Lung (tissue), 11 donors: ENCODE measurements at regions not wholly inside any gene's neighbourhood (a gene's known extent, or its start where the extent isn't known, plus 50 kb on each side); places are given as distances from the start of the nearest gene placed in this dataset.

Experiments
- ATAC-seq: fragments of 200-7000 bp; cut with Tn5 transposase; one replicate; pipeline ENCODE4 v1.9.1; 2020; ENCODE audit warnings: moderate number of reproducible peaks; ENCODE audit not compliant: insufficient read depth, low FRiP score
- DNase-seq, 3 donors: peaks; one replicate each; pipeline ENCODE4 v3.0.0-alpha.2; 2013 to 2017
- H3K27ac ChIP-seq, 2 donors: one replicate each; pipeline ENCODE4 v1.5.1; 2013; ENCODE audit warnings: mild to moderate bottlenecking in 2 of 2, moderate library complexity in 2 of 2, control low read depth in 1 of 2, inconsistent platforms in 1 of 2, low read depth in 1 of 2, low read length in 1 of 2
- H3K27me3 ChIP-seq, 3 donors: one replicate each; pipeline ENCODE4 v1.5.1; 2013; ENCODE audit warnings: low read length in 2 of 3; ENCODE audit not compliant: control insufficient read depth in 3 of 3, insufficient read depth in 3 of 3
- H3K36me3 ChIP-seq, 4 donors: one replicate each; pipeline ENCODE4 v1.5.1; 2013; ENCODE audit warnings: low read length in 4 of 4, mild to moderate bottlenecking in 1 of 4, moderate library complexity in 1 of 4; ENCODE audit not compliant: control insufficient read depth in 4 of 4, insufficient read depth in 4 of 4
- H3K4me1 ChIP-seq, 5 donors: one replicate each; pipeline ENCODE4 v1.5.1; 2013; ENCODE audit warnings: low read length in 5 of 5, mild to moderate bottlenecking in 2 of 5, moderate library complexity in 1 of 5; ENCODE audit not compliant: control insufficient read depth in 5 of 5, insufficient read depth in 5 of 5
- H3K4me3 ChIP-seq: one replicate; pipeline ENCODE4 v1.5.1; 2013; ENCODE audit warnings: mild to moderate bottlenecking, control low read depth, moderate library complexity
- H3K9ac ChIP-seq, 2 donors: one replicate each; pipeline ENCODE4 v1.5.1; 2013; ENCODE audit warnings: low read length in 2 of 2, control low read depth in 1 of 2; ENCODE audit not compliant: insufficient read depth in 1 of 2
- H3K9me3 ChIP-seq, 4 donors: one replicate each; pipeline ENCODE4 v1.5.1; 2013; ENCODE audit warnings: low read length in 3 of 4, mild to moderate bottlenecking in 1 of 4, moderate library complexity in 1 of 4; ENCODE audit not compliant: control insufficient read depth in 4 of 4, insufficient read depth in 3 of 4
- CTCF ChIP-seq: IDR thresholded peaks from 2 replicates; pipeline ENCODE4 v1.5.1; 2012; ENCODE audit warnings: mild to moderate bottlenecking; ENCODE audit errors: control extremely low read depth, extremely low read depth
- WGBS, 2 donors: extraction: QIAGEN DNeasy Blood & Tissue Kit; methylation state at CpG; one replicate each; pipeline ENCODE4 v1.1.7; 2013; 5-methylcytosine and 5-hydroxymethylcytosine counted together
- donor health status: control.
- donor health status: control.
- donor health status: Bipolar disorder and iron deficiency.
- donor health status: healthy.
- donor health status: DM: yes; HTN: yes; CAD: no.

- Histone ChIP-seq H3K4me3 (no peak overlapping the region), H3K27me3 (no peaks in the 10 kb centered on the region), H3K9ac (no peak overlapping the region), H3K4me1 (peaks cover 0 to 9% (median 3%) of the 10 kb centered on the region in 5 donors), H3K36me3 (no peaks in the 10 kb centered on the region), H3K27ac (no peak overlapping the region), H3K9me3 (no peaks in the 10 kb centered on the region)
- no peak for TF ChIP-seq CTCF
- ATAC-seq = no peak
- WGBS, 2 donors = 91 to 93% methylated on average over 2 of the region's 2 CpGs
- DNase-seq = no peak
These were observed 680.7 kb upstream of the ID4 start for GRCh38 chr6:19156443-19156842.

GRCh38 chr6:19157486-19157885 is 679.7 kb upstream of the ID4 start:
- peaks cover 0 to 9% (median 3%) of the 10 kb centered on the region in 5 donors for H3K4me1 ChIP-seq
- H3K36me3 ChIP-seq = no peaks in the 10 kb centered on the region
- no peak overlapping the region for H3K27ac ChIP-seq
- no peak overlapping the region for H3K4me3 ChIP-seq
- no peaks in the 10 kb centered on the region for H3K27me3 ChIP-seq
- DNase-seq (no peak), ATAC-seq (no peak)
- no peak for TF ChIP-seq CTCF
- no peak overlapping the region for H3K9ac ChIP-seq
- H3K9me3 ChIP-seq = no peaks in the 10 kb centered on the region

- ATAC-seq (no peak), DNase-seq (no peak)
- Histone ChIP-seq H3K36me3 (no peaks in the 10 kb centered on the region), H3K9me3 (no peaks in the 10 kb centered on the region), H3K4me3 (no peak overlapping the region), H3K27ac (no peak overlapping the region), H3K9ac (no peak overlapping the region), H3K4me1 (peaks cover 0 to 9% (median 3%) of the 10 kb centered on the region in 5 donors), H3K27me3 (no peaks in the 10 kb centered on the region)
- TF ChIP-seq CTCF = no peak
- 88 to 90% methylated on average over 1 of the region's 1 CpG for WGBS, 2 donors
These were observed 678.6 kb upstream of the ID4 start for GRCh38 chr6:19158586-19158985.

- 63 to 68% methylated on average over 1 of the region's 1 CpG for WGBS, 2 donors
- no peaks in the 10 kb centered on the region for H3K36me3 ChIP-seq
- H3K27me3 ChIP-seq = no peaks in the 10 kb centered on the region
- H3K9me3 ChIP-seq = no peaks in the 10 kb centered on the region
- H3K4me3 ChIP-seq = no peak overlapping the region
- TF ChIP-seq CTCF = no peak
- H3K9ac ChIP-seq = no peak overlapping the region
- DNase-seq (no peak), ATAC-seq (no peak)
- peaks cover 0 to 9% (median under 1%) of the 10 kb centered on the region in 5 donors for H3K4me1 ChIP-seq
- no peak overlapping the region for H3K27ac ChIP-seq
These were observed 678.1 kb upstream of the ID4 start for GRCh38 chr6:19159089-19159488.
